HG03354 (cell line): ENCODE measurements at regions not wholly inside any gene's neighbourhood (a gene's known extent, or its start where the extent isn't known, plus 50 kb on each side); places are given as distances from the start of the nearest gene placed in this dataset.

ENCODE experiments used
- ATAC-seq: cut with Tn5 transposase; IDR thresholded peaks from one replicate; pipeline ENCODE4 v1.9.1; 2021; ENCODE audit warnings: mild to moderate bottlenecking; ENCODE audit not compliant: unreplicated experiment, poor library complexity, severe bottlenecking

DNA sequence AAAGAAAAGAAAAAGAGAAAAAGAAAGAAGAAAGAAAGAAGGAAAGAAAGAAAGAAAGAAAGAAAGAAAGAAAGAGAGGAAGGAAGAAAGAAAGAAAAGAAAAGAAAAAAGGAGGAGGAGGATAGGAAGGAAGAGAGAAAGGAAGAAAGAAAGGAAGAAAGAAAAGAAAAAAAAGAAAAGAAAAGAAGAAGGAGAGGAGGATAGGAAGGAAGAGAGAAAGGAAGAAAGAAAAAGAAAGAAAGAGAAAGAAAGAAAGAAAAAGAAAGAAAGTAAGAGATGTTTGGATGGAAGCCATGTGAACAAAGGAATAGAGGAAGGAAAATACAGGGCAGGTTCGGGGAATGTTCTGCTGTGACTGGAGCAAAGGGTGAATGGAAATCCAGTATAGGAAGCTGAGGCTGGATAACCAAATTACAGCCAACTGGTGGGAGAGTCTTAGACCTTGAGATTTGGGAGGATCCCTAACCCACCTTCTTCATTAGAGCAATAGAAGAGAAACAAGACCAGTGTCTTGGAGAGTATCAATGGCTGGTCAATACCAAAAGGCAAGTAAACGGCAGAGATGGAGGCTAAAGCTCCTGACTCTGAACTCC is 94.9 kb downstream of the RASSF10 start:
- ATAC-seq: no peak

DNA sequence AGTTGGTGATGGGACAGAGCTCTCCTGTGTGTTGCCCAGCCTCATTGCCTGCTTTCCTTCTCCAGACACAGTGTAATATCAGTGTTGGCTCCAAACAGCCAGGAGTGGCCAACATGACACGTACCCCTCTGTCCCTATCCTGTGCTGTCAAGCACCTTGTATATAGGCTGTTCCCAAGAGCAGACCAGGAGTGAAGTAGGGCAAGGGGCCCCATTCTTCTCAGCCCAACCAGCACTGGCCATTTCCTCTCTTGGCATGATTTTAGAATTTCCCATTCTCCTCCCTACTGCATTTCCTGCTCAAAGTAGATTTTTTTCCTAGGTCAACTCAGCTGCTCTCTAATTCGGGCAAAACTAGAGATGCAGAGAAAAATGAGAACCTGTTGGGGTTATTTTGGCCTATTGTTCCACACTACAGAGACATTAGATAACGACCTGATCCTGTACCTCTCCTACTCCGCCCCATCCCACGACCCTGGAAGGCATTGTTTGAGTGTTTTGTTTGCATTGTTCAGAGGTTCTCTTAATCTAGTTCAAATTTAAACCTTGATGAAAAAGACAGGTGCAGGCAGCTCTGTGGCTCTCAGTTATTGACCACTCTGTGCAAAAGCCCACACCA is 95.6 kb downstream of the RASSF10 start:
- no peak for ATAC-seq

DNA sequence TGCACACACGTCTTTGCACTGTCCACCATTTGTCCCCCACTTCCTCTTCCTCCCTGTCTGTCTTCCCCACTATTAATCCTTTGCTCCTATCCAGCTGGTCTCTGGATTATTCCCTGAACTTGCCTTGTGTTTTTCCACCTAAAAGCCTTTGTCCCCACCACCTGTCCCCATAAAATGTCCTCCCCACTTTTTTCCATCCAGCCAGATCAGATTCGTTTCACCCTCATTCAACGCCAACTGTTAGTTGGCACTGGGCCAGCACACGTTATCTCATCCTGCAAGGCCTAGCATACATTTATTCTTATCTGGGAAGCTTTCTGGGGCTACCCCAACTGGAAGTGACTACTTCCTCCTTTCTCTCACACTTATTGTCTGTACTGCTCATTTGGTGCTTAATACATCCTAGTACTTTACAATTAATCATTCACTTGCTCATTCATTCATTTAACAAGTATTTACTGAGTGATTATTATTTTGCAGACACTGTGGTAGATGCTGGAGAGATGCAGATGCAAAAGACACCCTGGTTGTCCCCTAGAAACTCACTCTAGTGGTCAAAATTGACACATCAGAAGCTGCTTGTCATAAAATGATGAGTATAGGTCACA is 96.2 kb downstream of the RASSF10 start:
- ATAC-seq: peak; percentile 76

DNA sequence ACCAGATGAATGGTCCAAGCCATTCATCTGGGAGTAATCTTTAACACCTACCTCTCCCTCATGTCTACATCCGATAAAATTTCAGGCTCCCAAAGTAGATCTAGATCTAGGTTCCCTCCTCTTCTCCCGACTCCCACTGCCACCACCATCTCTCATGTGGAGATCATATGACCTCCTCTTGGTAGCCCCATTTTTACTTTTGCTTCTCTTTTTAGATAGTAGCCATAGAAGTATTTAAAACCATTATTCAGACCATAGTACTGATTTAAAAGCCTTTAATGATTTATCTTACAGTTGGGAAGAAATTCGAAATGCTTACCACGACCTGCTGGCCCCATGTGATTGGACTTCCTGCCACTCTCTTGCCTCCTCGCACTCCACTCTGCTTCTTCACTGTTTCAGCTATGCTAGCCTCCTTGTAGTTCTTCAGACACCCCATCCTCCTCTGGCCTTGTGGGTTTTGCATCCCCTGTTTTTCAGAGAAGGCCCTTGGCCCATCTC is 98.5 kb downstream of the RASSF10 start:
- no peak for ATAC-seq

DNA sequence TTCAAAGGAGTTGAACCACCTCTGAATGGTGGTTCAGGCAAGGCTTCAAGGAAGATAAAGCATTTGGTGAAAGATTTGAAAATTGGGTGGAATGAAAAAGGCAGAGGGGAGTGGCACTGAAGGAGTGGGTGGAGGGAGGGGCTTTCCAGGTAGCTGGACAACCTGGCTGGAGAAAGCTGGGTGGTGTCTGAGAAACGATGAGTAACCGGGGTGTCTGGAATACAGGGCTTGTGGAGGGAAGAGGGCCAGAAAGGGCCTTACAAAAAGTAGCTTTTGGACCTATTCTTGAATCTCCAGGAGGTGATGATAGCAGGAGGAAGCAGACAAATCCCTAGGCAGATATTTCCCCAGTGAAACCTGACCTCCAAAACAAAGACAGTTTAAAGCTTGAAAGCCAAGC is 99.3 kb downstream of the RASSF10 start:
- no peak for ATAC-seq

DNA sequence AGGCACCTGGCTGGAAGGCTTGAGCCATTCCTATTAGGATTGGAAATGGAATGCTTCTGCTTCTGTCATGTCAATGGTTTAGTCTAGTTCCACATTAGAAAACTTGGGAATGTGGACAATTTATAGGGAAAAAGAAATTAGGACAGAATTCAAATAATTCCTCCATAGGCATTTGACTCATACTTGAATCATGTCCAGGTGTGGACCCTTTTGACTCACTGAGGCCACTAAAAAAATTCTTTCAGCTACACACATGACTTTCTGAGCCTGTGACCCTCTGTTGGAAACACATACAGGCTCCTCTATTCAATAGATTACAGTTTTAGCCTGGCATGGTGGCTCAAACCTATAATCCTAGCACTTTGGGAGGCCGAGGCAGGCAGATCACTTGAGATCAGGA is 100.5 kb downstream of the RASSF10 start:
- no peak for ATAC-seq

DNA sequence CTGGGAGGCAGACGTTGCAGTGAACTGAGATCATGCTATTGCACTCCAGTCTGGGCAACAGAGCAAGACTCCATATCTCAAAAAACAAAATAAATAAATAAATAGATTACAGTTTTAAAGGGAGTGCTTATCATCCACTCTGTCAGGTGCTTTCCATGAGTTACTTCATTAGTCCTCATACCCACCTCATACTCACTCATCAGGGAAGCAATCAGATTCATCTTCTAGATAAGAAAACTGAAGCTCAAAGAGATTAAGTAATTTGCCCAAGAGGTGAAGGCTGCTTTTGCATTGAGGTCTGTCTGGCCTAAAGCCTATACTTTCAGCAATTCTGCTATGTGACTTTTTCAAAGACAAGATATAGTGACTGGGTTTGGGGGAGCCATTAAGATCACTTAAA is 101.0 kb downstream of the RASSF10 start:
- no peak for ATAC-seq

DNA sequence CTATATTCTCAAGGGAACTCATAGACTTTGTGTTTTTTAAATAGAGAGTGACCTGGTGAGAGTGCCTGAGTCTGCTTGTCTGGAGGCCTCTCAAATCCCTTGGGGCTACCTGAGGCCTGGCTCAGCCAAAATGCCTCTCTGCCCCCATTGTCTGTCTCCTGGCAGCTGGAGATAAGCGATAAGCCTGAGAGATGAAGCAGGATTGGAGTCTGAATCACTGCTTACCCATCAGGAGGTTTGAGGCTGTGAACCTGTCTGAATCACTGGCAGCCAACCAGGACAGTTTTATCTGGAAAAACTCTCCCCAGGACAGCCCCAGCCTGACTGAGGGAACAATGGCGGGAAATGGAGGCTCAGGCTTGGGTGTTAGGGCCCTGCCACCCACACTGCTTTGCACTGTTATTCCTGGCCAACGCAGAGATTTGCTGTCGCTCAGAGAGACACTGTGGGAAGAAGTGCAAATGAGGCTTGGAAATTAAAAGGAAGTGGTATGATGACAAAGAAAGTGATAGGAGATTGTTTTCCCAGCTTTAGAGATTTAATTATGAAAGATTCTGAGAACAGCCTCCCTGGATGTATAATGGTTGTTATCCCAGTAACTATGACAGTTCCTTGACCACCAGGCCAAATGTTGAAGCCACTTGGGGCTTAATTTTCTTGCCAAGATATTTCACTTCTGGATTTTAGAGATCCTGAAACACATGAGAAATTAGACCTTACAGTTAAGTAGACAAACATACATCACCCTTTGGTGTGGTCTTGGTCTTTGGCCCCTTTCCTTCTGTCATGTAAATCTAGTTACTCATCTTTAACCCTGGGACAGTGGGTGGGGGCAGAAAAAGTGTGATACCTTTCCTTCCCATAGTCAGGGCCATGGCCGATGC is 102.1 kb downstream of the RASSF10 start:
- ATAC-seq: no peak

DNA sequence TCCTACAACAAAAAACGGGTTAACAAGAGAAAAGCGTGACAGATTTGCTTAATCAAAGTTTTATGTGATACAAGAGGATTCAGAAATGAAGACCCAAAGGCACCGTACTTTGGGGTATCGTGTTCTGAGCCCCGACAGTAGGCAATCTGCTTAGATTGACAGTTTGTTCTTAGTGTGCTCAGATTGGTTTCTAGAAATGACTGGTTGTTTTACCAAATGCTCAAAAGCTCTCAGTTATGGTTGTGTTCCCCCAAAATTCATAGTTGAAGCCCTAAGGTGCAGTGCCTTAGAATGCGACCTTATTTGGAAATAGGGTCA is 102.7 kb downstream of the RASSF10 start:
- ATAC-seq: no peak

DNA sequence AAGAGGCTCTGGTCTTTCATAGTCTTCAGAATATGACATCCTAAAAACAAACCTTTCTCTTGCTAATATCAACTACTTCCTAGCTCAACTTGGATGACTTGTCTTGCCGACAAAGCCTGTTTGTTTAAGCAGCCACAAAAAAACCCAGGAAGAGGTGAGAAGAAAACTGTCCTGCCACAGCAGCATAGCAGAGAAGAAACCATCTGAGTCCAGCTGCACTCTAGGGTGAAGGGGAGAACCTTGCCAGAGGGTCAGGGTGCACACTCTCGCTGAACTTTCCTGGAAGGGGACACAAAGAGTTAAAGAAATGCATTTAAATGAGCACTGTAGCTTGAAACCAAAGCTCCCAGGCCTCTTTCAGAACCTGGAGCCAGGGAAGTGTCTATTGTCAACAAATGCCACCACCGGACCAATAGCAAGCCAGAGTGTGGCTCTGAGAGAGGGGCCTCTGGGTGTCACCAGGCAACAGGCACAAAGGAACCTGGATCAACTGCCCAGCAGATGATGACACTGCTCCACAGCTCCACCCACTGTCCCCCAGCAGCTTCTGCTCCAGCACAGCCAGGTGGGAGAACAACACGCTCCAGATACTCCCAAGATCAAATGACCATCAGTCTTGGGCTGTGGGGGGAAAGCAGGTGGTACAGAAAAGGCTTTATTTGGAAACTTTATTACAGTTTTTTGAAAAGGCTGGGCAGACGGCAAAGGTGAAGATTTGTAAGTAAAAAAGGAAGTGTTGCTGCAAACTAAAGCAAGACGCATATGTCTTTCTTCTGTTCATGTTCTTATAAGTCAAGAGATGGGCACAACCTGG is 105.7 kb downstream of the RASSF10 start:
- peak; percentile 57 for ATAC-seq

DNA sequence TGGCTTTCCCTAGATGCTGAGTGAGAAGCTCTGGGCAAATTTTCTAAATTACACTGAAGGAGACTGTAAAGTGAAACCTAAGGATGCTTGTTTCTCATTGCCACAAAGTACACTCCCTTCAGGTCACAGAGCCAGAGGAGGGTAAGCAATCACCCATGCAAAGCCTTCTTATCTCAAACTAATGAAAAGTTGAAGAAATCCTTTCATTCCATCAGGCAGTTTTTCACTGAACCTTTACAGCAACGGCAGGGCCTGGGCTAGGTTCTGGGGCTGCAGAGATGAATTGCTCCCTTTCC is 106.2 kb downstream of the RASSF10 start:
- no peak for ATAC-seq

DNA sequence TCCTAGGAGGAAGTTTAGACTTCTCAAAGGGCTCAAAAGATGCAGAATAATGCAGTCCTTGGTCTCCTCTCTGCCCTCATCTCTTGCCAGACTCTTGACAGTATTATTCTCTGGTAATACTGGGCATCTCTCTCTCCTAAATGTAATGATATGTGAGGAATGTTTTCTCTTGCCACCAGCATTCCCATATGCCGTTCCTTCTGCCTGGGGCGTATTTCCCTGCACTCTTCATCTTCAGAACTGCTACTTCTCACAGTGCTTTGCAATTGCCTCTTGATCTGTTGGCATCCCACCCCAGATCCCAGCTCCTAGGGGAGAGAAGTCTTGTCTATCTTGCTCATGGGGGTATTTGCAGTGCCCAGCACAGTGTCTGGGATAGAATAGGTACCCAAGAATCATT is 107.4 kb downstream of the RASSF10 start:
- no peak for ATAC-seq

DNA sequence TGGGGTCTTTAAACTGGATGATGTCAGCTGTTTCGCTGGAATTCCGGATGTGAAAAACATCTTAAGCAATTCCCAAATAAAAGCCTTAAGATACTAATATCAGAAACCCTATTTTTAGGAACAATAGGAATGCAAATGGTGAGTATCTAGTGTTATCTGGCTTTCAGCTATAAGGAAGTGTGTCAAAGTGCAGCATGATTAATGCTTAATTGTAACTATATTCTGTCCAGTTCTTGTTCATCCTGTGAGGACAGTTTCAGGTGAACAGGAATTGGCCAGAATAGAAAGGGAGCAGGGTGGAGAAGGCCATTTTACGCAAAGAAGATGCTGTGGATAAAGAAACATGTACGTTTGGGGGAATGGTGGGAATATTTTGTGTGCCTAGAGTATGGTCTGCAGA is 108.2 kb downstream of the RASSF10 start:
- ATAC-seq: no peak

DNA sequence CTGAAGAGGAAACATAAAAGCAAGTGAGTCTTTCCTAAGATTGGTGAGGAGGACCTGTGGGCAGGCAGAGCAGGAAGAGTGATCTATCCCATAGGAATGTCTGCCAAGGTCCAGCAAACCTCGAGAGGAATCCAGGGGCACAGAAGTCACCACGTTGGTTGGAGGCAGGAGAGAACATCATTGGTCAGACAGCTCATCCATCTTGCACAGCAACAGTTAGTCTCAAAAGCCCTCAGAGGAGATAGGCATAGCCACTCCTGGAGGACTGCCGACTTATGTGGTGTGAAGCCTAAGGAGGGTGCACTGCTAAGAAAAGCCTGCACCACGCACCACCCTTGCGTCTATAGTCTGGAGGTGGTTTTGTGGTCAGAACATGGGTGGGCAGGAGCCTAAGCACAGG is 109.1 kb downstream of the RASSF10 start:
- no peak for ATAC-seq

DNA sequence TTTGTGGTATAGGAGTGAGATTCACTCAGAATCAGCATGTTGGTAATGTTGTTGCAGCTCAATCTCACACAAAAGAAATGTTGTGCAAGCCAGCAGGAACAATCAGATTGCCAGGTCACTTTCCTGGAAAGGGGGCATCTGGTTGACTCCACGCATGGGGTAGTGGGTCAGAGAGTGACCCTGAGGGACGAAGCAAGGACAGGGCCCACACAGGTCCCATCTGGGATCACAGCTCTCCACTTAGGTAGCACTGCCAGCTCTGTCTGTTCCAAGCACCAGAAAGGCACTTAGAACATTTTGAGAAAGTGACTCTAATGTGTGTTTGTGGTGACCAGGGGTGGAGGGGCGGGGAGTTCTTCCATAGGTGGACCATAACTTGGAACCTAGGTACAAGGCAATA is 109.5 kb downstream of the RASSF10 start:
- no peak for ATAC-seq

DNA sequence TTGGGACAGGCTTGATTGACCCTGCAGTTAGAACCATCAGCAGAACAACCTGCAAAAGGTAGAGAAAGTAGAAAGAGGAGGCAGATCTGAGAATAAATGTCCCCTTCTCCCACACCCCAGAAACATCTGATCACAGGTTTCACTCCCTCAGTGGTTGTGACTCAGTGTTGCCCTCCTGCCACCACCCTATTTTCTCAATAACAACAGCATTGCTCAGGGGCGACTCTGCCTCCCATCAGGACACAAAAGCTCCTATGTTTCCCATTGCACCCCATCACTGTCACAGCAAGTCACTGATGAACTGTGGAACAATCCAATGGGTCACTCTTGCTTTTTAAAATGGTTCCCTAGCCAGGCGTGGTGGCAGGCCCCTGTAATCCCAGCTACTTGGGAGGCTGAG is 110.2 kb downstream of the RASSF10 start:
- no peak for ATAC-seq

DNA sequence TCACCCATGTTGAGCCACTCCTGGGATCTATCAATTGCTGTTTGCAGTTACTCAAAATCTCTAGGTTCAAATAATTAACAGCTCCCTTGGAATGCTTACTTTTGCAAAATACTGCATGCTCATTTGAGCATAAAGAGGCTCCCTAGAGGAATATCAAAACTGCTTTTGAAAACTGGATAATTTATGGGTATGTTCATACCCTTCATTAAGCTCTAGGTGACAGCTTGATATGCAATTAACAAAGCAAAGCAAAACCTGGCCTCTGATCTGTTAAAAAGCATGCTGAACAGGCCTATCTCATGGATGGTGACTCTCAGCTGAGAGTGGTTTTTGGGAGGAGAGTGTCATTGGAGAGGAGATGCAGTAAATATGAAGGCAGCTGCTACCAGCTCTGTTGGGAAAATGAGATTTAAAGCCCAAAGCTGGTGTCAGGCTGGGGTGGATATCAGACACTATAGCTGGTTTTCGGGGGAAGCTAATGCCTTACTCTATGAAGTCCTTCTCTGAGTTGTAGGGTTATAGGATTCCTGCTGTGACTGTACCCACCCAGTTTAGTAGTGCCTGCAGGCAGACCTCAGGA is 110.9 kb downstream of the RASSF10 start:
- no peak for ATAC-seq

DNA sequence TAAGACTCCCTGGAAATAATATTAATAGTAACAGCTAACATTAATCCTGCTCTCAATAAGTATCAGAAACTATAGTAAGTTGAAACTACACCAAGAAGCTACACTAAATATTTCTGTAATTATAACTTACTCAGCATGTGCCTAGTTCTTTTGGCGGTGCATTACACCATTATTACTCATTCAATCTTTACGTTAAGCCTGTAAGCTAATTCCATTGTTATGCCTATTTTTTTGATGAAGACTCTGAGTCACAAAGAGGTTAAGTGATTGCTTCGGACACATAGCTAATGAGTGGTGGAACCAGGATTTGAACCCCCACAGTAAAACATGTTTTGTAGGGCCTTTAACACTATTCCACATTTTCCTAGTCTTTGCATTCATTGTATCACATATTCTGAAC is 111.6 kb downstream of the RASSF10 start:
- no peak for ATAC-seq

DNA sequence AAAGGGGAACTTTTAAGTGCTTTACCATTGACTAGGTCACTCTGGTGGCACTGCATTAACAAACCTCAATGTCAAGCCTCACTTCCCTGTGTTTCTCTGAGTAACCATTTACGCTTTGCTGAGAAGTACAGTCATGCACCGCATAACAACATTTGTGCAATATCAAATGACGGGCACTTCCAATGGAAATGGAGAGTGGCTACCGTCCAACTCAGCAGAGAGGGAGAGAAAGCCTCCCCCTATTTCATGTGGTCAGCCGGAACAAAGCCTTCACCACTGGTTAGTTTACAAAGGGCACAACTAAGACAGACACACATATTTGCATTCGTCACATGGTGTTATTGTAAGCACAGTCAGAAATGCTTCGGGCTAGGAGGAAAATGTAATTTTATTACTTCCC is 117.3 kb downstream of the RASSF10 start:
- no peak for ATAC-seq

DNA sequence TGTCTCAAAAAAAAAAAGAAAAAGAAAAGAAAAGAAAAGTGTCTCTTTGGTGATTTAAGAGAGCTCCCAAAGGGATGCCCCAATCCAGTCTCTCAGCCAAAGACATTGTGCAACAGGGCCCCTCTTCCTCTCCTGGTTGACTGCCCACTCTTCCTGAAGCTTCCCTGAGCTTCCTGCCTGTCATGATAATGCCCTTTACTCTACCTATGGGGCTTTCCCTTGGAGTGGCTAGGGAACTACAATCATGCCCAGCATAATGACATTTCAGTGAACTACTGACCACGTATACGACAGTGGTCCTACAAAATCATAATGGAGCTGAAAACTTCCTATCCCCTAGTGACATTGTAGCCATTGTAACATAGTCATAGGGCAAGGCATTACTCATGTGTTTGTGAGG is 118.0 kb downstream of the RASSF10 start:
- no peak for ATAC-seq
